HG03558 (cell line): ENCODE measurements at regions not wholly inside any gene's neighbourhood (a gene's known extent, or its start where the extent isn't known, plus 50 kb on each side); places are given as distances from the start of the nearest gene placed in this dataset.
A peak's percentile ranks its signal among the peaks of the same experiment; 100 is the strongest.
"Not testable (repeated sequence)": the region's sequence is repeated elsewhere in the genome, so short reads cannot be mapped to it uniquely, and the experiment has no call there.

Experiments
- ATAC-seq: cut with Tn5 transposase; IDR thresholded peaks from one replicate; pipeline ENCODE4 v1.9.1; 2021; ENCODE audit warnings: moderate number of reproducible peaks; ENCODE audit not compliant: unreplicated experiment; ENCODE audit errors: extremely low read depth

- no peak for ATAC-seq
Observed at GRCh38 chr6:113758826-113759574, 98.1 kb upstream of the MARCKS start.

DNA sequence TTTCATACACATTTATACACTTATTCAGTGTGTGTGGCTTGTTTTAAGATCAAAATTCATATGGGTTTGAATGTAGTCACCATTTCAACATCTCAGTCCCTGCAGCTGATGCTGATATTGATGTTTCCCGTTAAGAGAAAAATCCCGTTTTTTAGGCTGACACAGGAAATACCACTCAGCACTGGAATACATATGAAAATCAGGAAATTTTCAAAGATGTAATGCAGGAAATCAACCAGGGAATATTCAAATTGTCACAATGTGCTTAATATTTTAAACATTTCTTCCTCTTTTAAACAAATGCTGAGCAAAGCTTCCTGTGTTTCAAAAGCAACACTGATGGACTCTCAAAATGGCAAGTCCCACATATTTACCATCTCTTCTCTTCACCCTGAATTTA lies 94.5 kb upstream of the MARCKS start:
- ATAC-seq: no peak

DNA sequence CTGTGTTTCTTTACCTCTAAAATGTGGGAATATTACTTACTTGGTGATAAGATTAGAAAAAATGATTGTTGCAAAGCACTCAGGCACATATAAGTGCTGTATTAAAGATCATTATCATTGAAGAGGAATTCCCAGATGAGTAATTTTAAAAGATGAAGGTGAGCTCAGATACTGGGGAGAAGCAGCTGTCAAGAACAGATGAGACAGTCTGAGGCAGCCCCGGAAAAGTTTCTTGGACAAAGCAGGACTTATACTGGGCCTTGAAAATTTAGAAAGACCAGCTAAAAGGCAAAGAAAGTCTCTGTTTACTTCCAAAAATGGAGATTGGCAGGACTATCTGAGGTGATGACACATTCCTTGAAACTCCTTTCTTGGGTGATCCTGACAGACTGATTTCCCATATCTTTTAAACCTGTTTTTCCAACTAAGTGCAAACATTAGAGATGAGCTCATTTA lies 93.8 kb upstream of the MARCKS start:
- ATAC-seq: no peak

- peak; percentile 65 for ATAC-seq
Observed at GRCh38 chr6:113763876-113764275, 93.3 kb upstream of the MARCKS start.

- ATAC-seq: no peak
Observed at GRCh38 chr6:113765909-113766308, 91.2 kb upstream of the MARCKS start.

GRCh38 chr6:113767985-113768384 lies 89.2 kb upstream of the MARCKS start:
- no peak for ATAC-seq

GRCh38 chr6:113772961-113773360 lies 84.2 kb upstream of the MARCKS start:
- no peak for ATAC-seq

DNA sequence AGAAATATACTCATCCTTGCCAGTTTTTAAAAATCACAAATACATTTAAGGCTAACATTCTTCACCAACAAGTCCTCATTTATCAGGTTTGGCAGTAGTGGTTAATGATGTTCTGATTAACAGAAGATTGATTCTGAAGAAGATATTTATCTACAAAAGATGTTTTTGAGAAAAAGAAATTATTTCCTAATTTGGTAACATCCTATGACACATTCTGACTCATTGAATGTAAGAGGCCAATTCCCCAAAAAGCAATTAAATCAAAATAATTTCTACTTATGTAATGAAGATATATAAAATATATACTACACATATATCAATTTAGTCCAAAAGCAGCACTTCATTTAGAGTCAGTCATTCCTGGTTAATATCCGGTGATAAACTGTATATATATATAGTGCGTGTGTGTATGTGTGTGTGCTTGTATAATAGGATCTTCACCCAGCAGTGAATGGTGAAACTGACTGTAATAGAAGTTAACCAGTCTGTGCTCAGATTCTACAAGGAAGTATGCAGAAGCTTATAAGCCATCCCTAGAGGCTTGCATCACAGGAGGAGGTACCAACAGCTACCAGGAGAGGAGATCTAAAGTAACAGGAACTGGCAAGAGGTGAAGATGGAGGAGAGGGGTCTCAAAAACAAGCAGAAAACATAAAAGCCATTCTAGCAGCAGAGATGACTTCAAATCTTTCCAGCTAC lies 82.9 kb upstream of the MARCKS start:
- no peak for ATAC-seq

DNA sequence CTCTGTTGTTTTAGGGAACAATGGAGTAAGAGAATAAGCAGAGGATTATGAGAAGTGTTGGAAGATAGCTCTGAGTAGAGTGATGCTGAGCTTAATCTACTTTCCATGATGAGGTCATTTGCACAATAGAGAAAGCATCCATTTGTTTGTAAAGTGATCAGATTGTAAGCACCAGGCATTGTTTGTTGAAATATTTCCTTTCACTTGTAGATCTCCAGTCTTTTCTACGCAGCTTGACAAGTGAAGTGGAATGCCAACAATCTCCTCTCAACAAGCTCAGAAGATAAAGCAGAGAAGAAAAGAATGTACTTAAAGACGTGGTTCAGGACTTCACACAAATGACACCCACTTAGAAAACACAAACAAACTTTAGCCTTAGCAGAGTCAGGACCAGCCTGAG lies 80.1 kb upstream of the MARCKS start:
- no peak for ATAC-seq

GRCh38 chr6:113777601-113778000 lies 79.5 kb upstream of the MARCKS start:
- ATAC-seq: no peak

GRCh38 chr6:113779656-113780055 lies 77.5 kb upstream of the MARCKS start:
- no peak for ATAC-seq

DNA sequence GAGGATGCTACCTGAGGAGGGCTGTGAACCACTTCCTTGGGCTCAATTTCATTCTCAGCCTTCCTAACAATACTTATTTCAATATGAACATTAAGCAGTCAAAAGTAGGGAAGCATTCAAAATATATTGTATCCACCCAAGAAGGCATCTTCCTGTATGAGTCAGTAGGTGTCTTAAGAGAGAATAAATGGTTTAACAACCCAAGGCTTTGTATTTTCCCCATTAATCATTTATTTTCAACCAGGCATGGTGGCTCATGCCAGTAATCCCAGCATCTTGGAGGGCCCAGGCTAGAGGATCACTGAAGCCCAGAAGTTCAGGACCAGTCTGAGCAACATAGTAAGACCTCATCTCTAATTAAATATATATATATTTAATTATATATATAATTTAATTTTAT lies 74.5 kb upstream of the MARCKS start:
- no peak for ATAC-seq

DNA sequence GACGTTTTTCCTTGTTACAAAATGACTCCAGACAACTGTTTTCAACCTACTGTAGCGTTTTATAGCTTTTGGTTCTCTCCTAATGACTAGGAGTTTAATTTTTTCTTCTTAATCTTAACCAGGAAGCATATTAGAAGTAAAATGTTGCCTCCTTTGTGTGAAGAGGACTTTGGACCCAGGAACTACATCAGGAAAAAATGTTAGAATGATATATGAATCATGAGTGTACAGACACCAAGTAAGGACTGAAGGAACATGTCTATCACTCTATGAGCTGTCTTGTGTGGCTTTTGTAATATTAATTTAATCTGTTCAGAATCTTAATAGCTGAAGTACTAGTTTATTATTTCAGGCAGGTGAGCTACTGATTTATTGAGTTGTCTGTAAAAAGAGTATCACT lies 71.0 kb upstream of the MARCKS start:
- ATAC-seq: no peak

GRCh38 chr6:113788586-113788985 lies 68.6 kb upstream of the MARCKS start:
- no peak for ATAC-seq

- ATAC-seq: not testable (repeated sequence)
Observed at GRCh38 chr6:113791225-113791624, 65.9 kb upstream of the MARCKS start.

- ATAC-seq: not testable (repeated sequence)
Observed at GRCh38 chr6:113795371-113795770, 61.8 kb upstream of the MARCKS start.

DNA sequence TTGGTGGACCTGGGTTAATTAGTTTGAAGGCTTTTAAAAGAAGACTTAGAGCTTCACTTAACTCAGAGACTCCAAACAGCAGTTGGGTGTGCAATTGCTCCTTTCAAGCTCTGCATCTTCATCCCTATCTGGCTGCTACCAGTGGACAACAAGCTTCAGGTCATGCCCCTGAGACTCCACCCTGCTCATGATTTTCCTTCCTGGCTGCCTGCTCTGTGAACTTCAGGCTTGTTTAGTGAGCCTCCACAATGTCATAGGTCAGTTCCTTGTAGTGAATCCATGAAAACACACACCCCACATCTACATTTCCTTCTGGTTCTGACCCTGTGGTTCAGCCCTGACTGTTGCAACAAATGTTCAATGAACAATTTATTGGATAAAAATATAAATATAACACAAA lies 61.1 kb upstream of the MARCKS start:
- no peak for ATAC-seq

- ATAC-seq: no peak
Observed at GRCh38 chr6:113802779-113803178, 54.4 kb upstream of the MARCKS start.

GRCh38 chr6:113805173-113805790 lies 51.9 kb upstream of the MARCKS start:
- ATAC-seq: peak; percentile 92

- ATAC-seq: no peak
Observed at GRCh38 chr6:113805811-113806495, 51.2 kb upstream of the MARCKS start.
